ENCODE measurements at regions not wholly inside any gene's neighbourhood (a gene's known extent, or its start where the extent isn't known, plus 50 kb on each side); places are given as distances from the start of the nearest gene placed in this dataset.

DNA sequence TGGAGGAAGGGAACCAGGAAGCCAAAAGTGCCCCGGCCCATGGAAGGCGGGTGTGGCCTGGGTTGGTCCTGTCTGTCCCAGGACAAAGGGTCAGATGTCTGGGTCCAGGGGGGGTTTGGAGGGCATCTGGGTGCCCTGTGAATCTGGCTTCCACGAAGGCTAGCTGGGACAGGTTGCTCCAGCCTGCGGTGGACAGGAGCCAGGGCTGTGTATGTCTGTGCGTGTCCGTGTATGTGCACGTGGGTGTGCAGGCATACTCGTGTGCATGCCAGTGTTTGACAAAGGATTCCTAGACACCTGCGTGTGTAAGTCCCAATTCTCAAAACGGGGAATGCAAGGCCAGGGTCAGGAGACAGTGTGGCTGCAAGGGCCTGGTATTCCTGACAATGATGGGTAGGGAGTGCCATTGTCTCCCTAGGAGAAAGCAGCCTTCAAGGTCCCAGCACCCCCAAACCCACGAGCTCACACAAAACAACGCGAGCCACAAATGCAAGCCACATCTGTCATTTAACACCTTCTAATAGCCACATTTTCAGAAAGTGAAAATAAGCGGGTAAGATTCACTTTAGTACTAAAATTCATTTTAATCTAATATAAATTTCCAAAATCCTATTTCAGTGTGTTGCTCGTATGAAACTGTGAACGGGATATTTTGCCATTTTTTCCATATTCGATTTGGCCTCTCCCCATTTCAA lies 78.4 kb upstream of the WNT7B start (continued):
- no peak for TF ChIP-seq MYBL2 (CRISPR knock-in tag; IDR thresholded peaks at IDR 0.05)
- TF ChIP-seq NFE2L1 (CRISPR knock-in tag; IDR thresholded peaks at IDR 0.05): no peak

DNA sequence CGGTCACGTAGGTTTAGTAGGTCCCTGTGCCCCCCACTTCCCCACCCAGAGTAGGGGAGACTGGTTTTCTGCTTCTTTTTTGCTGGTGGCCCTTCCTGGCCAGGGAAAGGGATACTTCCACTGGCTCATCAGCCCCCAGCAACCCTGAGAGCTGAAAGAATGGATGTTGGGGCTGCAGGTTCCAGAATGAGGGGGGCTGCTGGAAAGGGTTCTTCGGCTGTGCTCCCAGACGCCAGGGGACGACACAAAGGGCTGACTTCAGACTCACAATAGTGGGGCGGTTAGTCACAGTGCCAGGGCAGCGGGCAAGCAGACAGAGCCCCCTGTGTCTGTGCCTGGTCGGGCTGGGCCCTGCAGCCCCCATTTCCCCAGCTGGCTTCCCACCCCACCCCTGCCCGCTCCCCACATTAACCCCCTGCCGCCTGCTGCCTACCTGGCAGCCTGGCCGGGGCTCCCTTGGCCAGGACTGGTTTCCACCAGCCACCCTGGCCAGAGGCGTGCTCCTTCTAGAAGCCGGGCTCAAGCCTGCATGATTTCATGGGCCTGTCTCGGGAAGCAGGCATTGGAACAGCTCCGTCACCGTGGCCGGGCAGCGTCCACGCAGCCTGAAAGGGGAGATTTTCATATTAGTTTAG lies 79.1 kb upstream of the WNT7B start:
- ChIA-PET POLR2A (no interaction called here), CTCF (interaction anchor here (0.5 kb wide), 1 partner anchor 50 kb away, joined by 5 read pairs; no protein-coding TSS in a partner anchor)
- no peaks in the 10 kb centered on the region for H3K36me3 Mint-ChIP-seq
- TF ChIP-seq, protein P1, sequence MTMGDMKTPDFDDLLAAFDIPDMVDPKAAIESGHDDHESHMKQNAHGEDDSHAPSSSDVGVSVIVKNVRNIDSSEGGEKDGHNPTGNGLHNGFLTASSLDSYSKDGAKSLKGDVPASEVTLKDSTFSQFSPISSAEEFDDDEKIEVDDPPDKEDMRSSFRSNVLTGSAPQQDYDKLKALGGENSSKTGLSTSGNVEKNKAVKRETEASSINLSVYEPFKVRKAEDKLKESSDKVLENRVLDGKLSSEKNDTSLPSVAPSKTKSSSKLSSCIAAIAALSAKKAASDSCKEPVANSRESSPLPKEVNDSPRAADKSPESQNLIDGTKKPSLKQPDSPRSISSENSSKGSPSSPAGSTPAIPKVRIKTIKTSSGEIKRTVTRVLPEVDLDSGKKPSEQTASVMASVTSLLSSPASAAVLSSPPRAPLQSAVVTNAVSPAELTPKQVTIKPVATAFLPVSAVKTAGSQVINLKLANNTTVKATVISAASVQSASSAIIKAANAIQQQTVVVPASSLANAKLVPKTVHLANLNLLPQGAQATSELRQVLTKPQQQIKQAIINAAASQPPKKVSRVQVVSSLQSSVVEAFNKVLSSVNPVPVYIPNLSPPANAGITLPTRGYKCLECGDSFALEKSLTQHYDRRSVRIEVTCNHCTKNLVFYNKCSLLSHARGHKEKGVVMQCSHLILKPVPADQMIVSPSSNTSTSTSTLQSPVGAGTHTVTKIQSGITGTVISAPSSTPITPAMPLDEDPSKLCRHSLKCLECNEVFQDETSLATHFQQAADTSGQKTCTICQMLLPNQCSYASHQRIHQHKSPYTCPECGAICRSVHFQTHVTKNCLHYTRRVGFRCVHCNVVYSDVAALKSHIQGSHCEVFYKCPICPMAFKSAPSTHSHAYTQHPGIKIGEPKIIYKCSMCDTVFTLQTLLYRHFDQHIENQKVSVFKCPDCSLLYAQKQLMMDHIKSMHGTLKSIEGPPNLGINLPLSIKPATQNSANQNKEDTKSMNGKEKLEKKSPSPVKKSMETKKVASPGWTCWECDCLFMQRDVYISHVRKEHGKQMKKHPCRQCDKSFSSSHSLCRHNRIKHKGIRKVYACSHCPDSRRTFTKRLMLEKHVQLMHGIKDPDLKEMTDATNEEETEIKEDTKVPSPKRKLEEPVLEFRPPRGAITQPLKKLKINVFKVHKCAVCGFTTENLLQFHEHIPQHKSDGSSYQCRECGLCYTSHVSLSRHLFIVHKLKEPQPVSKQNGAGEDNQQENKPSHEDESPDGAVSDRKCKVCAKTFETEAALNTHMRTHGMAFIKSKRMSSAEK (CRISPR knock-in tag; IDR thresholded peaks at IDR 0.05; ENCODE audit: borderline replicate concordance): no peak
- no peak overlapping the region for H3K4me3 Mint-ChIP-seq
- H3K27ac Mint-ChIP-seq: no peak overlapping the region
- no peaks in the 10 kb centered on the region for H3K9me3 Mint-ChIP-seq
- no peaks in the 10 kb centered on the region for H3K4me1 Mint-ChIP-seq
- ATAC-seq (no peak), DNase-seq (ENCODE audit: low spot score) (peak; percentile 10)
- H3K27me3 Mint-ChIP-seq (ENCODE audit: low read depth): peaks cover 17% of the 10 kb centered on the region

DNA sequence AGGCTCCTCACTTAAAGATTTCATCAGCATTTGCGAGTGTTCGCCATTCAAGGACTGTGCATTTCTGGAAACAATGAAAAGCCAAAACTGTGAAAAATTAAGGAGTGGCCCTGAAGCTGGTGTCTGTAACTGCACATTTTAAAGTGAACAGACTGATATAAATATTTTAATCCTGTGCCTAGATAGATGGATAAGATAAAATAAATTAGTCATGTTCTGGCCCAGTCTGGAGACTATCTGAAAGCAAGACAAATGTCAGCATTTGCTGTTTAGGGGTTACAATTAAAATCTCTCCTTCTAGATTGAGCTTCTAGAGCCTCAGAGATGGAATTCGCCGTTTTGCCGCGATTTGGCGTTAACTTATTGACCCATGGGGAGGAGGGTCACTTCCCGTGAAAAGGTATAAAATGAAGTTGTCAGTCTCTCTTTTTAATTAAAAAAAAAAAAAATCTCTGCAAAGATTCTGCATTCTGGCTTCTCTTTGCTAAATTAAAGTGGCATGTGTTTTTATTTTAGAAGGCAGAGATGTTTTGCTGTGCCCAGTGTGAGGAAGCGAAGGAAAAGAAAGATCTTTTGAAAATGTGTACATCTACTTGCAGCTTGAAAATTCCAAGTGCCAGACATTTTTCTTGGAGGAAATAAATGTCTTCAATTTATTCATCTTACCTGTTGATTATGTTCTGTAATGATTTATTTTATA lies 79.7 kb upstream of the WNT7B start:
- Mint-ChIP-seq H3K36me3 (no peaks in the 10 kb centered on the region), H3K4me3 (no peak overlapping the region), H3K27ac (no peak overlapping the region), H3K4me1 (no peaks in the 10 kb centered on the region), H3K9me3 (no peaks in the 10 kb centered on the region), H3K27me3 (ENCODE audit: low read depth) (peaks cover 17% of the 10 kb centered on the region)
- ChIA-PET CTCF (no interaction called here), POLR2A (no interaction called here)
- TF ChIP-seq, protein P2, sequence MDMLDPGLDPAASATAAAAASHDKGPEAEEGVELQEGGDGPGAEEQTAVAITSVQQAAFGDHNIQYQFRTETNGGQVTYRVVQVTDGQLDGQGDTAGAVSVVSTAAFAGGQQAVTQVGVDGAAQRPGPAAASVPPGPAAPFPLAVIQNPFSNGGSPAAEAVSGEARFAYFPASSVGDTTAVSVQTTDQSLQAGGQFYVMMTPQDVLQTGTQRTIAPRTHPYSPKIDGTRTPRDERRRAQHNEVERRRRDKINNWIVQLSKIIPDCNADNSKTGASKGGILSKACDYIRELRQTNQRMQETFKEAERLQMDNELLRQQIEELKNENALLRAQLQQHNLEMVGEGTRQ (CRISPR knock-in tag; IDR thresholded peaks at IDR 0.05): no peak
- no peak for TF ChIP-seq ZNF232 (CRISPR knock-in tag; IDR thresholded peaks at IDR 0.05)
- TF ChIP-seq ELF4 (CRISPR knock-in tag; IDR thresholded peaks at IDR 0.05; ENCODE audit: low read depth): no peak
- no peak for TF ChIP-seq SMAD3 (CRISPR knock-in tag; IDR thresholded peaks at IDR 0.05; ENCODE audit: borderline replicate concordance)
- no peak for TF ChIP-seq TEAD1 (CRISPR knock-in tag; IDR thresholded peaks at IDR 0.05)
- no peak for TF ChIP-seq FOXK1 (CRISPR knock-in tag; IDR thresholded peaks at IDR 0.05)
- TF ChIP-seq, protein P3, sequence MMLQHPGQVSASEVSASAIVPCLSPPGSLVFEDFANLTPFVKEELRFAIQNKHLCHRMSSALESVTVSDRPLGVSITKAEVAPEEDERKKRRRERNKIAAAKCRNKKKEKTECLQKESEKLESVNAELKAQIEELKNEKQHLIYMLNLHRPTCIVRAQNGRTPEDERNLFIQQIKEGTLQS (CRISPR knock-in tag; conservative IDR thresholded peaks at IDR 0.05): no peak
- TF ChIP-seq NR1H2 (CRISPR knock-in tag; IDR thresholded peaks at IDR 0.05): no peak
- TF ChIP-seq, protein P4, sequence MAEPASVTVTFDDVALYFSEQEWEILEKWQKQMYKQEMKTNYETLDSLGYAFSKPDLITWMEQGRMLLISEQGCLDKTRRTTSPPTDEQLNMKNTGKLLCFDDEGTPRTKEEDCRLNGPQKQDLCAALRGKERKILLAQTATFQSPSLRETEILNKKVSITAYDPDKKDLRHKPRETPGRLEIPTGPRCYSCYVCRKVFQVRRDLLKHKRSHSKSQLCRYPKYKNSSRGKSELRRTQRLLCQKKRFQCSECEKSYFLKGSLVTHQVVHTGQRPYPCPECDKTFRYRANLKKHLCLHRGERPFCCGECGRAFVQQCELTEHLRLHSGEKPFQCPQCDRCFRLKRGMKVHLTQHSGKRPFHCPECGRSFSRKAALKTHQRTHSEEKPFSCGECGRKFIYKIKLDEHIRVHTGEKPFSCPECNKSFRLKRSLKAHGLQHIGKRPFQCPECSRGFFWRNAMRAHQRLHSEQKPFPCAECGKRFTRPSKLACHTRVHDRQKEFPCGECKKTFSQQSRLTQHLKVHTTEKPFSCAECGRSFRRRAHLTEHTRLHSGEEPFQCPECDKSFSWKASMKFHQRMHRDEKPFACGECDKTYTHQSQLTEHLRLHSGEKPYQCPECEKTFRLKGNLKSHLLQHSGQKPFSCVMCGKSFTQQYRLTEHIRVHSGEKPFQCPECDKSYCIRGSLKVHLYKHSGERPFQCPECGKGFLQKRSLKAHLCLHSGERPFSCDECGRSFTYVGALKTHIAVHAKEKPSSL (CRISPR knock-in tag; conservative IDR thresholded peaks at IDR 0.05): no peak
- no peak for TF ChIP-seq CREB1 (CRISPR knock-in tag; IDR thresholded peaks at IDR 0.05)
- TF ChIP-seq, protein P5, sequence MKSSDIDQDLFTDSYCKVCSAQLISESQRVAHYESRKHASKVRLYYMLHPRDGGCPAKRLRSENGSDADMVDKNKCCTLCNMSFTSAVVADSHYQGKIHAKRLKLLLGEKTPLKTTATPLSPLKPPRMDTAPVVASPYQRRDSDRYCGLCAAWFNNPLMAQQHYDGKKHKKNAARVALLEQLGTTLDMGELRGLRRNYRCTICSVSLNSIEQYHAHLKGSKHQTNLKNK (CRISPR knock-in tag; IDR thresholded peaks at IDR 0.05): no peak
- TF ChIP-seq RORB (CRISPR knock-in tag; IDR thresholded peaks at IDR 0.05): no peak
- TF ChIP-seq ZNF423 (CRISPR knock-in tag; IDR thresholded peaks at IDR 0.05): no peak
- TF ChIP-seq IRF2 (CRISPR knock-in tag; IDR thresholded peaks at IDR 0.05; ENCODE audit: borderline replicate concordance, low read depth): no peak
- ATAC-seq (no peak), DNase-seq (ENCODE audit: low spot score) (no peak)
